ENCODE measurements at regions not wholly inside any gene's neighbourhood (a gene's known extent, or its start where the extent isn't known, plus 50 kb on each side); places are given as distances from the start of the nearest gene placed in this dataset.

- Histone ChIP-seq H3K27me3 (ENCODE audit: control insufficient read depth, insufficient read depth, low read length) (no peaks in the 10 kb centered on the region), H3K4me3 (ENCODE audit: low read depth, low read length) (no peak overlapping the region), H3K36me3 (ENCODE audit: control insufficient read depth, insufficient read depth, low read length) (no peaks in the 10 kb centered on the region)
- no peak for DNase-seq (ENCODE audit: low read depth)
- no peak for FAIRE-seq
- no peak for TF ChIP-seq CTCF (IDR thresholded peaks at IDR 0.05; ENCODE audit: insufficient read depth, low read length, severe bottlenecking)
Measured at GRCh38 chr3:7820969-7821368, 680.7 kb upstream of the LMCD1 start.

DNA sequence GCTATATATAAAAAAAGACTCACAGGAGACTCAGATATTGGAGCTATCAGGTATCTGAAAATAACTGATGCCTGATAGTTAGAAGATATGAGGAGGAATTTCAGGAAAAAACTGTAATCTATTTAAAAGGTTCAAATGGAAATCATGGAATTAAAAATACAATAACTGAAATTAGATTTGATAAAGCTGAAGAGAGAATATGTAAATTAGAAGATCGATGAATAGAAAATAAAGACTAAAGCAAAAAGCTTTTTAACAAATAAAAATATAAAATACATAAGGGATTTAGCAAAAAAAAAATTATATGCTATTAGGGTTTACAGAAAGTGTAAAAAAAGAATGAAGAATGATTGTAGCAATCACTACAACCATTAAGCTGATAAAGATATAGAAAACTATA is 679.8 kb upstream of the LMCD1 start:
- DNase-seq (ENCODE audit: low read depth) = no peak

DNA sequence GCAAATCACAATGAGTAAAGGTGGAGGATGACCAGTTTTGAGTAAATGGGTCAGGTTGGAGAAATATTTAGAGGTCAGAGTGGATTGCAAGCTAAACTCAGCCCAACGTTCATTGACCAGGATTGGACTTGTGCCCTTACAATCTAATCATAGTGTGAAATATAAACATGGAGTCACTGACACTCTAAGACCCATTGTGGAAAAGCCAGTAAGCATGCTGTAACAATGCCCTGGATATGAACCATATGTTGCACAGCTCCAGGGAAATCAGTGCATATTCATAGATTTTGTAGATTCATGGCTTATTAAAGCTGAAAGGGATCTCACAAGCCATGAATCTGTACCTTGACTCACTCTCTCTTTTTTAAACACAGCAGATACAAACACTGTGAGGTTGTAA is 660.2 kb upstream of the LMCD1 start:
- no peaks in the 10 kb centered on the region for H3K27me3 ChIP-seq (ENCODE audit: control insufficient read depth, insufficient read depth, low read length)
- no peak overlapping the region for H3K4me3 ChIP-seq (ENCODE audit: low read depth, low read length)
- no peaks in the 10 kb centered on the region for H3K36me3 ChIP-seq (ENCODE audit: control insufficient read depth, insufficient read depth, low read length)
- DNase-seq (ENCODE audit: low read depth) (no peak), FAIRE-seq (no peak)
- no peak for TF ChIP-seq CTCF (IDR thresholded peaks at IDR 0.05; ENCODE audit: insufficient read depth, low read length, severe bottlenecking)

More for the DNA sequence above, 679.8 kb upstream of the LMCD1 start:
- Histone ChIP-seq H3K4me3 (ENCODE audit: low read depth, low read length) (no peak overlapping the region), H3K36me3 (ENCODE audit: control insufficient read depth, insufficient read depth, low read length) (no peaks in the 10 kb centered on the region), H3K27me3 (ENCODE audit: control insufficient read depth, insufficient read depth, low read length) (no peaks in the 10 kb centered on the region)
- no peak for FAIRE-seq
- no peak for TF ChIP-seq CTCF (IDR thresholded peaks at IDR 0.05; ENCODE audit: insufficient read depth, low read length, severe bottlenecking)

DNA sequence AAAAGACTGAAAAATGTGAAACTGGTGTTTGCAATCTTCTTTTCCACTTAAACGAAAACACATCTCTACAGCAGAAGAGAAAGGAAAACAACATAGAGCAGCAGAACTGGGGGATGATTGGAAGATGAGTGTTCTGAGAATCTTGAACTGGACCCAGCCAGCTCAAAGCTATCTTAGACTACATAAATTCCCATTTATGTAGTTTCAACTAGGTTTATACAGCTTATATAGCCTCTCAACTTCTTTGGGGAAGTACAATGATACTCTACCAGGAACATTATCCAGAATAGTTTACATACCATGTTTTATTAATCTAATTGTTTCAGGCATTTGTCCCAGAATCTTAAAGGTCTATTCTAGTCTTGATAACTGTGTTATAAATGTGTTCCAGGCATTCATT is 658.2 kb upstream of the LMCD1 start:
- Histone ChIP-seq H3K36me3 (ENCODE audit: control insufficient read depth, insufficient read depth, low read length) (no peaks in the 10 kb centered on the region), H3K27me3 (ENCODE audit: control insufficient read depth, insufficient read depth, low read length) (no peaks in the 10 kb centered on the region), H3K4me3 (ENCODE audit: low read depth, low read length) (no peak overlapping the region)
- no peak for FAIRE-seq
- no peak for DNase-seq (ENCODE audit: low read depth)
- TF ChIP-seq CTCF (IDR thresholded peaks at IDR 0.05; ENCODE audit: insufficient read depth, low read length, severe bottlenecking) = no peak

DNA sequence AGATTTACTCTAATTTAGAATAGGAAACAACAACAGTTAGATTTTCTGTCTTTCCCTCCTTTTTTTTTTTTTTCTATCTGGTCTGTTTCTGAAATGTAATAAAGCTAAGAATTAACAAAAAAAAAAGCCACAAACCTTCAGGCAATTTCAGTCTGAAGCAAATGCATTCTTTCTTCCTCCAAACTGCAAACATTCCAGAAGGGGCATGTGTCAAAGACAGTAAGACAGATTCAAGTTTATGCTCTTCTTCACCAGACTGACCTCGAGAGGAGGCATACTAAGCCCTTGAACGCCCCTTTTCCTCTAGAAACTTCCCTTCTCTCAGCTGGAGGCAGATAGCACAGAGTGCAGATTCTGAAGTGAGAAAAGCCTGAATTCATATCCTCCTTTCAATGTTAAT is 654.6 kb upstream of the LMCD1 start:
- no peak for TF ChIP-seq CTCF (IDR thresholded peaks at IDR 0.05; ENCODE audit: insufficient read depth, low read length, severe bottlenecking)
- H3K27me3 ChIP-seq (ENCODE audit: control insufficient read depth, insufficient read depth, low read length) = no peaks in the 10 kb centered on the region
- H3K4me3 ChIP-seq (ENCODE audit: low read depth, low read length) = no peak overlapping the region
- FAIRE-seq (no peak), DNase-seq (ENCODE audit: low read depth) (no peak)
- no peaks in the 10 kb centered on the region for H3K36me3 ChIP-seq (ENCODE audit: control insufficient read depth, insufficient read depth, low read length)

DNA sequence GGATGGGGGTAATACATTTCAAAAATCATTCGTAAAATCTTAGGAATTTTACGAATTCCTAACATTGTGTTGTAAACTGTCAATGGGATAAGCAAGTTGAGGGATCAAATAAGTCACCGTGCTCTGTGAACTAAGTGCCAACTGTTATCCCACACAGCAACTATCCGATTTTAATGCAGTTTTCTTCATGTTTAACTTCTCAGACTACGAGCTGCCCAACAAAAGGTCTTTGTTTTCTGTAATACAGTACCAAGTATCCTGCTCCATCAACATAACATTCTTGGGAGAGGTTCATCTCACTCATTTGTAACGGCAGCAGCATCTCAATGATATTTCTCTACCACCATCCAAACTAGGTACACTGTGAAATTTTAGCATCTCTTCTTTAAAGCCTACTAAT is 654.1 kb upstream of the LMCD1 start:
- Histone ChIP-seq H3K4me3 (ENCODE audit: low read depth, low read length) (no peak overlapping the region), H3K27me3 (ENCODE audit: control insufficient read depth, insufficient read depth, low read length) (no peaks in the 10 kb centered on the region), H3K36me3 (ENCODE audit: control insufficient read depth, insufficient read depth, low read length) (no peaks in the 10 kb centered on the region)
- DNase-seq (ENCODE audit: low read depth) = no peak
- FAIRE-seq = no peak
- TF ChIP-seq CTCF (IDR thresholded peaks at IDR 0.05; ENCODE audit: insufficient read depth, low read length, severe bottlenecking) = no peak

All from bronchial epithelial cell (primary cell).